SK-N-SH (cell line): ENCODE measurements at regions not wholly inside any gene's neighbourhood (a gene's known extent, or its start where the extent isn't known, plus 50 kb on each side); places are given as distances from the start of the nearest gene placed in this dataset.

Source experiments
- CTCF ChIA-PET: fragments of 300-600, 350-600 bp; formaldehyde crosslinking; extraction: SDS; loops from one replicate; lab custom pipeline; 2021; lab: Yijun Ruan, JAX
- POLR2A ChIA-PET: fragments of 350-600 bp; sonication (Branson Sonifier 250); formaldehyde crosslinking; extraction: SDS; loops from one replicate; lab custom pipeline; 2020; ENCODE audit warnings: antibody characterized with exemption, inconsistent platforms; lab: Yijun Ruan, JAX
- DNase-seq: peaks from one replicate; pipeline ENCODE4 v3.0.0; 2012
- H2AFZ ChIP-seq: fragments of 200-600 bp; sonication (generic); 2 replicates; pipeline ENCODE4 v1.8.1; 2016; ENCODE audit warnings: antibody characterized with exemption, mild to moderate bottlenecking, low read depth
- H3F3A ChIP-seq: fragments of 200-600 bp; sonication (generic); replicated peaks from 2 replicates; pipeline ENCODE3; 2016; ENCODE audit warnings: antibody characterized with exemption, mild to moderate bottlenecking; ENCODE audit not compliant: insufficient read depth
- H3K27ac ChIP-seq, 2 experiments: fragments of 200-500 bp in 1 of 2; fragments of 200-600 bp in 1 of 2; sonication (Bioruptor generic) in 1 of 2; sonication (generic), shearing (Covaris generic) in 1 of 2; 2 replicates each; pipeline versions ENCODE4 v1.5.1 to v1.6.1; 2014 to 2016; ENCODE audit warnings: low read depth in 2 of 2, inconsistent platforms in 1 of 2, low read length in 1 of 2, mild to moderate bottlenecking in 1 of 2, mixed read lengths in 1 of 2
- H3K27me3 ChIP-seq: fragments of 200-600 bp; sonication (generic), shearing (Covaris generic); 2 replicates; pipeline ENCODE4 v1.6.1; 2016; ENCODE audit warnings: mixed run types; ENCODE audit not compliant: insufficient read depth
- H3K36me3 ChIP-seq, 2 experiments: fragments of 200-500 bp in 1 of 2; fragments of 200-600 bp in 1 of 2; sonication (Bioruptor generic) in 1 of 2; sonication (generic) in 1 of 2; replicated peaks in 1 of 2; 2 replicates each; pipeline versions ENCODE3 to v1.5.1; 2014 to 2016; ENCODE audit warnings: low read length in 1 of 2, mild to moderate bottlenecking in 1 of 2; ENCODE audit not compliant: insufficient read depth in 2 of 2, control insufficient read depth in 1 of 2
- H3K4me1 ChIP-seq, 2 experiments: fragments of 200-500 bp in 1 of 2; fragments of 200-600 bp in 1 of 2; sonication (Bioruptor generic) in 1 of 2; sonication (generic), shearing (Covaris generic) in 1 of 2; 2 replicates each; pipeline versions ENCODE4 v1.5.1 to v1.6.1; 2014 to 2016; ENCODE audit warnings: low read depth in 1 of 2, low read length in 1 of 2, mixed run types in 1 of 2; ENCODE audit not compliant: insufficient read depth in 2 of 2, control insufficient read depth in 1 of 2
- H3K4me2 ChIP-seq: fragments of 200-600 bp; sonication (generic), shearing (Covaris generic); 2 replicates; pipeline ENCODE4 v1.6.1; 2017; ENCODE audit warnings: mixed run types
- H3K4me3 ChIP-seq, 2 experiments: fragments of 200-500 bp in 1 of 2; fragments of 200-600 bp in 1 of 2; sonication (Bioruptor generic) in 1 of 2; sonication (generic), shearing (Covaris generic) in 1 of 2; 2 replicates each; pipeline versions ENCODE4 v1.5.1 to v1.8.1; 2014 to 2016; ENCODE audit warnings: low read depth in 2 of 2, inconsistent platforms in 1 of 2, low read length in 1 of 2, mild to moderate bottlenecking in 1 of 2, mixed read lengths in 1 of 2, moderate library complexity in 1 of 2
- H3K79me2 ChIP-seq: fragments of 200-600 bp; sonication (generic); 2 replicates; pipeline ENCODE4 v1.8.1; 2017; ENCODE audit warnings: mild to moderate bottlenecking; ENCODE audit not compliant: insufficient read depth
- H3K9ac ChIP-seq: fragments of 200-600 bp; sonication (generic); 2 replicates; pipeline ENCODE4 v1.6.1; 2017; ENCODE audit warnings: mixed run types
- H3K9me2 ChIP-seq: fragments of 200-600 bp; sonication (generic); 2 replicates; pipeline ENCODE4 v1.6.1; 2017; ENCODE audit warnings: mixed run types
- H3K9me3 ChIP-seq: fragments of 200-600 bp; sonication (generic); 2 replicates; pipeline ENCODE4 v1.6.1; 2017; ENCODE audit warnings: mixed run types, mild to moderate bottlenecking, moderate library complexity
- H4K20me1 ChIP-seq: fragments of 200-600 bp; sonication (generic); 2 replicates; pipeline ENCODE4 v1.6.1; 2017; ENCODE audit warnings: mild to moderate bottlenecking, mixed run types; ENCODE audit not compliant: insufficient read depth
- ELF1 ChIP-seq: IDR thresholded peaks from 2 replicates; pipeline ENCODE4 v1.4.0; 2012
- FOSL2 ChIP-seq: IDR thresholded peaks from 2 replicates; pipeline ENCODE4 v1.4.0; 2012; ENCODE audit warnings: low read depth, mild to moderate bottlenecking, moderate library complexity, borderline replicate concordance
- FOXJ3 ChIP-seq: sonication (generic); formaldehyde crosslinking; IDR thresholded peaks from 2 replicates; pipeline ENCODE4 v1.5.1; 2020; ENCODE audit warnings: mild to moderate bottlenecking, missing genetic modification reagents
- FOXM1 ChIP-seq: IDR thresholded peaks from 2 replicates; pipeline ENCODE4 v1.4.0; 2012; ENCODE audit warnings: low read depth, mild to moderate bottlenecking
- MEF2A ChIP-seq: IDR thresholded peaks from 2 replicates; pipeline ENCODE4 v1.4.0; 2012; ENCODE audit warnings: low read depth, borderline replicate concordance
- POLR2AphosphoS5 ChIP-seq: IDR thresholded peaks from 2 replicates; pipeline ENCODE4 v1.6.1; 2012; ENCODE audit warnings: low read depth, low read length
- RXRA ChIP-seq: IDR thresholded peaks from 2 replicates; pipeline ENCODE4 v1.4.0; 2012; ENCODE audit warnings: low read depth, mild to moderate bottlenecking, borderline replicate concordance
- SIN3A ChIP-seq: IDR thresholded peaks from 2 replicates; pipeline ENCODE4 v1.6.1; 2012; ENCODE audit warnings: low read depth, mild to moderate bottlenecking, low read length, moderate library complexity, borderline replicate concordance
- WGBS: methylation state at CpG from one replicate; pipeline ENCODE4 v1.1.6; 2017; ENCODE audit warnings: low lambda C conversion rate; 5-methylcytosine and 5-hydroxymethylcytosine counted together
- TF ChIP-seq, protein P1 (sequence below): IDR thresholded peaks from 2 replicates; pipeline ENCODE4 v1.4.0; 2012; ENCODE audit warnings: low read depth, borderline replicate concordance
- TF ChIP-seq, protein P2 (sequence below): fragments of 200-600 bp; sonication (generic); IDR thresholded peaks from 2 replicates; pipeline ENCODE4 v1.6.1; 2017; ENCODE audit warnings: antibody characterized with exemption, mild to moderate bottlenecking, moderate library complexity
- TF ChIP-seq, protein P3 (sequence below): IDR thresholded peaks from 2 replicates; pipeline ENCODE4 v1.4.0; 2012; ENCODE audit warnings: low read depth, borderline replicate concordance
- TF ChIP-seq, protein P4 (sequence below): fragments of 150-350 bp; IDR thresholded peaks from 2 replicates; pipeline ENCODE4 v1.6.1; 2016; ENCODE audit warnings: mild to moderate bottlenecking, low read depth, low read length

DNA sequence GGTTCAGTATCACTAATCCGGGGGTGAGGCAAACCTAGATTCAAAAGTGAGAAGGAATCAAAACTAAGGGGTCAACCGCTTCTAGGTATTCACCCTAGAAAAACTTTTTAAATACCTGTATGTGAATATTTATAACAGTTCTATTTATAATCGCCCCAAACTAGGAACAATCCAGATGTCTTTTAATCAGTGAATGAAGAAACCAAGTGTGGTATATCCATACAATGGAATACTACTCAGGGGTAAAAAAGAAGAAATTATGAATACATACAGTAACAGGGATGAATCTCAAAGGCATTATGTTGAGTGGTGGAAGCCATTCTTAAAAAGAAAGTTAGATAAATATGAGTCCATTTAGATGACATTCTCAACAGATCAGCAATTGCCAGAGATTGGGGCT, 178.0 kb upstream of the BLID start:
- ChIA-PET CTCF (no interaction called here), POLR2A (no interaction called here)
- Histone ChIP-seq H3K9ac (no peak overlapping the region), H4K20me1 (no peaks in the 10 kb centered on the region), H2AFZ (no peak overlapping the region), H3K9me3 (no peaks in the 10 kb centered on the region), H3K27ac (no peak overlapping the region), H3K36me3 (no peaks in the 10 kb centered on the region), H3K4me1 (no peaks in the 10 kb centered on the region), H3K9me2 (no peaks in the 10 kb centered on the region), H3K79me2 (no peaks in the 10 kb centered on the region), H3K4me3 (no peak overlapping the region), H3K27me3 (no peaks in the 10 kb centered on the region; the same call in 1 of the 2 replicates), H3F3A (no peaks in the 10 kb centered on the region), H3K4me2 (no peak overlapping the region)
- 36% methylated on average over 3 of the region's 3 CpGs for WGBS
- TF ChIP-seq, protein P1, sequence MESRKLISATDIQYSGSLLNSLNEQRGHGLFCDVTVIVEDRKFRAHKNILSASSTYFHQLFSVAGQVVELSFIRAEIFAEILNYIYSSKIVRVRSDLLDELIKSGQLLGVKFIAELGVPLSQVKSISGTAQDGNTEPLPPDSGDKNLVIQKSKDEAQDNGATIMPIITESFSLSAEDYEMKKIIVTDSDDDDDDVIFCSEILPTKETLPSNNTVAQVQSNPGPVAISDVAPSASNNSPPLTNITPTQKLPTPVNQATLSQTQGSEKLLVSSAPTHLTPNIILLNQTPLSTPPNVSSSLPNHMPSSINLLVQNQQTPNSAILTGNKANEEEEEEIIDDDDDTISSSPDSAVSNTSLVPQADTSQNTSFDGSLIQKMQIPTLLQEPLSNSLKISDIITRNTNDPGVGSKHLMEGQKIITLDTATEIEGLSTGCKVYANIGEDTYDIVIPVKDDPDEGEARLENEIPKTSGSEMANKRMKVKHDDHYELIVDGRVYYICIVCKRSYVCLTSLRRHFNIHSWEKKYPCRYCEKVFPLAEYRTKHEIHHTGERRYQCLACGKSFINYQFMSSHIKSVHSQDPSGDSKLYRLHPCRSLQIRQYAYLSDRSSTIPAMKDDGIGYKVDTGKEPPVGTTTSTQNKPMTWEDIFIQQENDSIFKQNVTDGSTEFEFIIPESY: no peak
- no peak for TF ChIP-seq POLR2AphosphoS5
- TF ChIP-seq FOSL2: no peak
- TF ChIP-seq SIN3A: no peak
- TF ChIP-seq FOXJ3 (CRISPR knock-in tag): no peak
- TF ChIP-seq, protein P2, sequence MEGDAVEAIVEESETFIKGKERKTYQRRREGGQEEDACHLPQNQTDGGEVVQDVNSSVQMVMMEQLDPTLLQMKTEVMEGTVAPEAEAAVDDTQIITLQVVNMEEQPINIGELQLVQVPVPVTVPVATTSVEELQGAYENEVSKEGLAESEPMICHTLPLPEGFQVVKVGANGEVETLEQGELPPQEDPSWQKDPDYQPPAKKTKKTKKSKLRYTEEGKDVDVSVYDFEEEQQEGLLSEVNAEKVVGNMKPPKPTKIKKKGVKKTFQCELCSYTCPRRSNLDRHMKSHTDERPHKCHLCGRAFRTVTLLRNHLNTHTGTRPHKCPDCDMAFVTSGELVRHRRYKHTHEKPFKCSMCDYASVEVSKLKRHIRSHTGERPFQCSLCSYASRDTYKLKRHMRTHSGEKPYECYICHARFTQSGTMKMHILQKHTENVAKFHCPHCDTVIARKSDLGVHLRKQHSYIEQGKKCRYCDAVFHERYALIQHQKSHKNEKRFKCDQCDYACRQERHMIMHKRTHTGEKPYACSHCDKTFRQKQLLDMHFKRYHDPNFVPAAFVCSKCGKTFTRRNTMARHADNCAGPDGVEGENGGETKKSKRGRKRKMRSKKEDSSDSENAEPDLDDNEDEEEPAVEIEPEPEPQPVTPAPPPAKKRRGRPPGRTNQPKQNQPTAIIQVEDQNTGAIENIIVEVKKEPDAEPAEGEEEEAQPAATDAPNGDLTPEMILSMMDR: no peak
- TF ChIP-seq ELF1: no peak
- TF ChIP-seq, protein P3, sequence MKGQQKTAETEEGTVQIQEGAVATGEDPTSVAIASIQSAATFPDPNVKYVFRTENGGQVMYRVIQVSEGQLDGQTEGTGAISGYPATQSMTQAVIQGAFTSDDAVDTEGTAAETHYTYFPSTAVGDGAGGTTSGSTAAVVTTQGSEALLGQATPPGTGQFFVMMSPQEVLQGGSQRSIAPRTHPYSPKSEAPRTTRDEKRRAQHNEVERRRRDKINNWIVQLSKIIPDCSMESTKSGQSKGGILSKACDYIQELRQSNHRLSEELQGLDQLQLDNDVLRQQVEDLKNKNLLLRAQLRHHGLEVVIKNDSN: no peak
- TF ChIP-seq MEF2A: no peak
- TF ChIP-seq, protein P4, sequence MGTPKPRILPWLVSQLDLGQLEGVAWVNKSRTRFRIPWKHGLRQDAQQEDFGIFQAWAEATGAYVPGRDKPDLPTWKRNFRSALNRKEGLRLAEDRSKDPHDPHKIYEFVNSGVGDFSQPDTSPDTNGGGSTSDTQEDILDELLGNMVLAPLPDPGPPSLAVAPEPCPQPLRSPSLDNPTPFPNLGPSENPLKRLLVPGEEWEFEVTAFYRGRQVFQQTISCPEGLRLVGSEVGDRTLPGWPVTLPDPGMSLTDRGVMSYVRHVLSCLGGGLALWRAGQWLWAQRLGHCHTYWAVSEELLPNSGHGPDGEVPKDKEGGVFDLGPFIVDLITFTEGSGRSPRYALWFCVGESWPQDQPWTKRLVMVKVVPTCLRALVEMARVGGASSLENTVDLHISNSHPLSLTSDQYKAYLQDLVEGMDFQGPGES: no peak
- no peak for TF ChIP-seq RXRA
- TF ChIP-seq FOXM1: no peak
- no peak for DNase-seq
